SU-DHL-6 (cell line): ENCODE measurements at regions not wholly inside any gene's neighbourhood (a gene's known extent, or its start where the extent isn't known, plus 50 kb on each side); places are given as distances from the start of the nearest gene placed in this dataset.

Experiments
- H2AFZ ChIP-seq: fragments of 200-600 bp; sonication (generic); 2 replicates; pipeline ENCODE4 v1.6.1; 2014; ENCODE audit warnings: low read depth, mild to moderate bottlenecking, moderate library complexity, mixed read lengths, antibody characterized with exemption, low read length; ENCODE audit not compliant: severe bottlenecking
- H3F3A ChIP-seq: fragments of 200-600 bp; shearing (Covaris generic); 2 replicates; pipeline ENCODE4 v1.6.0; 2016; ENCODE audit warnings: antibody characterized with exemption, mild to moderate bottlenecking; ENCODE audit not compliant: insufficient read depth
- H3K27ac ChIP-seq: fragments of 200-600 bp; sonication (generic); 2 replicates; pipeline ENCODE4 v1.5.1; 2016; ENCODE audit warnings: low read depth, mild to moderate bottlenecking, low read length, moderate library complexity, mixed read lengths
- H3K27me3 ChIP-seq: fragments of 200-600 bp; sonication (generic), shearing (Covaris generic); 2 replicates; pipeline ENCODE4 v1.6.0; 2014; ENCODE audit warnings: mild to moderate bottlenecking, low read length
- H3K36me3 ChIP-seq: fragments of 200-600 bp; sonication (generic); 2 replicates; pipeline ENCODE4 v1.6.1; 2014; ENCODE audit warnings: mild to moderate bottlenecking, low read length, mixed read lengths
- H3K4me2 ChIP-seq: fragments of 300-600, 200-600 bp; shearing (Covaris generic), sonication (generic); 2 replicates; pipeline ENCODE4 v1.6.0; 2014; ENCODE audit warnings: low read length, low read depth, mild to moderate bottlenecking; ENCODE audit not compliant: poor library complexity, severe bottlenecking
- H3K4me3 ChIP-seq: fragments of 200-600 bp; sonication (generic); 2 replicates; pipeline ENCODE4 v1.5.1; 2014; ENCODE audit warnings: antibody characterized with exemption, low read length, mild to moderate bottlenecking, mixed read lengths; ENCODE audit not compliant: insufficient read depth, poor library complexity, severe bottlenecking
- H3K79me2 ChIP-seq: fragments of 200-600 bp; sonication (generic); 2 replicates; pipeline ENCODE4 v1.6.1; 2014; ENCODE audit warnings: mild to moderate bottlenecking, low read length, moderate library complexity; ENCODE audit not compliant: insufficient read depth
- H3K9ac ChIP-seq: fragments of 200-600 bp; sonication (generic); 2 replicates; pipeline ENCODE4 v1.7.0; 2014; ENCODE audit warnings: mild to moderate bottlenecking, low read length
- H3K9me2 ChIP-seq: fragments of 200-600 bp; sonication (generic); replicated peaks from 2 replicates; pipeline ENCODE4 v1.6.1; 2014; ENCODE audit warnings: low read length; ENCODE audit not compliant: insufficient read depth
- H3K9me3 ChIP-seq: fragments of 200-600 bp; sonication (generic); 2 replicates; pipeline ENCODE4 v1.6.1; 2014; ENCODE audit warnings: low read length, mixed read lengths; ENCODE audit not compliant: insufficient read depth
- H4K20me1 ChIP-seq: fragments of 200-600 bp; sonication (generic); 2 replicates; pipeline ENCODE4 v1.6.1; 2014; ENCODE audit warnings: low read depth, mild to moderate bottlenecking, antibody characterized with exemption, low read length, moderate library complexity, mixed read lengths
- EZH2phosphoT487 ChIP-seq: fragments of 200-600 bp; sonication (generic), shearing (Covaris generic); conservative IDR thresholded peaks from 2 replicates; pipeline ENCODE4 v1.6.1; 2018; ENCODE audit warnings: mild to moderate bottlenecking, antibody characterized with exemption, low read length, moderate library complexity, mixed read lengths
- TF ChIP-seq, protein P1 (sequence below): fragments of 200-600 bp; sonication (generic); IDR thresholded peaks from one replicate; pipeline ENCODE4 v1.5.1; 2017; ENCODE audit warnings: antibody characterized with exemption, mild to moderate bottlenecking, low read length, moderate library complexity; ENCODE audit not compliant: insufficient read depth, poor library complexity, severe bottlenecking

DNA sequence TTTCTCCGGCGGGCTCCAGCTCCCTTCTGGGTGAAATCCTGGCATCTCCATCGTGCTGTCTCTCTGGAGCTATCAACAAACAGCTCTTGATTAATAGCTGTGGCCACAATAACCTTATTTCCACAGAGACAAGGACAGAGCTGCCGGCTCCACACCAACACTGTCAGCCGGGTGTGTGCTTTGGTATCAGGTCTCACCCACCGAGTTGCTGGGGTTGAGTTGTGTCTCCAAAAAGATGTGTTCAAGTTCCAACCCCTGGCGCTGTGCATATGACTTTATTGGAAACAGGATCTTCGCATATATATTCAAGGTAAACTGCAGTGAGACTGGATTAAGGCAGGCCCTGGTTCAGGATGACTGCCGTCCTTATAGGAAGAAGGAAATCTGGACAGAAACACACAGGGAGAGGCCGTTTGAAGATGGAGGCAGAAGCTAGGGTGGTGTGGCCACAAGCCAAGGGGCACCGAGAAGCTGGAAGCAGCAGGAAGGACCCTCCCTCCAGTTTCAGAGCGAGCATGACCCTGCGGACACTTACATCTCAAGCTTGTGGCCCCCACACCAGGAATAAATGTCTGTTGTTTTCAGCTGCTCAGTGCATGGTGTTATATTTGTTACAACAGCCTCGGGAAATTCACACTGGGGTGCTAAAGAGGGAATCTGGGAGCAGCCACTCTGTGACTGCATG, 88.4 kb upstream of the TMPRSS2 start:
- Histone ChIP-seq H3K79me2 (no peaks in the 10 kb centered on the region), H3K4me2 (no peak overlapping the region), H4K20me1 (no peaks in the 10 kb centered on the region), H3K9me3 (no peaks in the 10 kb centered on the region), H3K9me2 (no peaks in the 10 kb centered on the region), H3K27ac (no peak overlapping the region), H3K36me3 (no peaks in the 10 kb centered on the region), H3K9ac (no peak overlapping the region), H2AFZ (no peak overlapping the region), H3F3A (no peaks in the 10 kb centered on the region), H3K4me3 (no peak overlapping the region), H3K27me3 (no peaks in the 10 kb centered on the region)
- TF ChIP-seq, protein P1, sequence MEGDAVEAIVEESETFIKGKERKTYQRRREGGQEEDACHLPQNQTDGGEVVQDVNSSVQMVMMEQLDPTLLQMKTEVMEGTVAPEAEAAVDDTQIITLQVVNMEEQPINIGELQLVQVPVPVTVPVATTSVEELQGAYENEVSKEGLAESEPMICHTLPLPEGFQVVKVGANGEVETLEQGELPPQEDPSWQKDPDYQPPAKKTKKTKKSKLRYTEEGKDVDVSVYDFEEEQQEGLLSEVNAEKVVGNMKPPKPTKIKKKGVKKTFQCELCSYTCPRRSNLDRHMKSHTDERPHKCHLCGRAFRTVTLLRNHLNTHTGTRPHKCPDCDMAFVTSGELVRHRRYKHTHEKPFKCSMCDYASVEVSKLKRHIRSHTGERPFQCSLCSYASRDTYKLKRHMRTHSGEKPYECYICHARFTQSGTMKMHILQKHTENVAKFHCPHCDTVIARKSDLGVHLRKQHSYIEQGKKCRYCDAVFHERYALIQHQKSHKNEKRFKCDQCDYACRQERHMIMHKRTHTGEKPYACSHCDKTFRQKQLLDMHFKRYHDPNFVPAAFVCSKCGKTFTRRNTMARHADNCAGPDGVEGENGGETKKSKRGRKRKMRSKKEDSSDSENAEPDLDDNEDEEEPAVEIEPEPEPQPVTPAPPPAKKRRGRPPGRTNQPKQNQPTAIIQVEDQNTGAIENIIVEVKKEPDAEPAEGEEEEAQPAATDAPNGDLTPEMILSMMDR: no peak
- no peak for TF ChIP-seq EZH2phosphoT487

DNA sequence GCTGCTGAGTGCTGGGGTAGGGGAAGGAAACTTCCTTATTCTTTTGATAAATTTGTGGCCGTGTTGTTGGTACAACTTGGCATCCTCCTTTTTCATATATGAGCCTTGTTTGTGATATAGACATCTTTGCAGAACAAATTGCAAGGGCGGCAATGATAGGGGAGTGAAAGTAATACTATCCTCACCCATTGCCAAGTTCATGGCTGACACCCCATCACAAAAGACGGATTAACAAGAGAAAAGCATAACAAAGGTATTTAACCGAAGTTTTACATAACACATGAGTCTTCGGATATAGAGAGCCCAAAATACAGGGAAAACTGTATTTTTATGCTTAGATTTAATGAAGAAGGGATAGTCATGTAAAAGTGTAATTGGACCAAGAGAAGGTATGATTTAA, 86.3 kb upstream of the TMPRSS2 start:
- no peak overlapping the region for H3K4me2 ChIP-seq

DNA sequence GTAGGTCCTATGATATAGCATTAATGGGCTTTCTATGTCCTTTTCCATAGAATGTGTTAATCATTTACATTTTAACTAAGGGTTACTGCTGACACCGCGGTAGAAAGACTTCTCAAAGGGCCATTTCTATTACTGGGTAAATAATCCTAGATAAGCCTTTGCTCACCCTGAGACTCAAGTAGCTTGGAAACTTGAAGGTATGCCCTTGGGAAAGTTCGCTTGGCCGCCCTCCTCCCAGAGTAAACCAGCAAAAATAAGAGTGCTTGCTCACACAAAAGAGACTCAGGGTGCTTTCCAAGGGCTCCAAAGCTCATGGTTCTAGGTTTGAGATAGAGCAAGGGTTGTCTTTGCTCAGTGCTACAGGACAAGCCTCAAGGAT, 85.8 kb upstream of the TMPRSS2 start:
- Histone ChIP-seq H3K4me3 (no peak overlapping the region), H3K27me3 (no peaks in the 10 kb centered on the region), H3K9me3 (no peaks in the 10 kb centered on the region), H4K20me1 (no peaks in the 10 kb centered on the region), H3K9me2 (no peaks in the 10 kb centered on the region), H3K27ac (no peak overlapping the region), H3K36me3 (no peaks in the 10 kb centered on the region), H2AFZ (no peak overlapping the region), H3K4me2 (no peak overlapping the region), H3F3A (no peaks in the 10 kb centered on the region), H3K9ac (no peak overlapping the region), H3K79me2 (no peaks in the 10 kb centered on the region)
- TF ChIP-seq, protein P1: no peak
- TF ChIP-seq EZH2phosphoT487: no peak

More for the DNA sequence above, 86.3 kb upstream of the TMPRSS2 start:
- H3K4me3 ChIP-seq: no peak overlapping the region
- H3K9me3 ChIP-seq: no peaks in the 10 kb centered on the region
- no peak overlapping the region for H3K9ac ChIP-seq
- H3K27ac ChIP-seq: no peak overlapping the region
- no peak for TF ChIP-seq EZH2phosphoT487
- TF ChIP-seq, protein P1: no peak
- H3K27me3 ChIP-seq: no peaks in the 10 kb centered on the region
- H4K20me1 ChIP-seq: no peaks in the 10 kb centered on the region
- H3F3A ChIP-seq: no peaks in the 10 kb centered on the region
- H3K79me2 ChIP-seq: no peaks in the 10 kb centered on the region
- no peaks in the 10 kb centered on the region for H3K36me3 ChIP-seq
- H3K9me2 ChIP-seq: no peaks in the 10 kb centered on the region
- H2AFZ ChIP-seq: no peak overlapping the region
